Neural progenitor cell (in vitro differentiated cells): ENCODE measurements at regions not wholly inside any gene's neighbourhood (a gene's known extent, or its start where the extent isn't known, plus 50 kb on each side); places are given as distances from the start of the nearest gene placed in this dataset.

Source experiments
- EZH2phosphoT487 ChIP-seq: fragments of 200-600 bp; sonication (generic); IDR thresholded peaks from 2 replicates; pipeline ENCODE4 v1.6.1; 2017; ENCODE audit warnings: antibody characterized with exemption
- TF ChIP-seq, protein P1 (sequence below): fragments of 200-600 bp; sonication (generic); IDR thresholded peaks from 2 replicates; pipeline ENCODE4 v1.5.1; 2017; ENCODE audit warnings: antibody characterized with exemption, mild to moderate bottlenecking

DNA sequence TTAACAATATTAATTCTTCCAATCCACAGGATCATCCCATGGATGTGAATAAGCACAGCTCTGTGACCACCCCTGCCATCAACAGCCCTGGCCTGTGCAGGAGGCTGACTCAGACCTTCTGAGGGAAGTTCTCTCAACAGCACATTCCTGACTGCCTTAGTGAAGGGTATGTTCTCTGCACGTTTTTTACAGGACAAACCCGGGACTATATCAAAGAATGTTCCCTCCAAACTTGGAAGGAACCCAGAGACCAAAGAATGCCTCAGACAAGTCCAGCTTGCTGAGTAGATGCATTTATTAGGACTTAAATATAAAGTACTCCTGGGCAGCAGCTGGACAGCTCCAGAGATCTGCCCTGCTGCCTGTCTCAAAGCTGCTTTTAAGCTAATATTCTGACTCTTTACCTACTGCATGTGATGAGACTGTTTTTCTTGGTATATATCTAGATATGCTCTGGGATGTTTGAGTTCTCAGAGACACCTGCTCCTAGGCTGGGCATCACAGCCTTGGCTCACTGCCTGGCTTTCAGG lies 1127.8 kb upstream of the PRKX start:
- TF ChIP-seq, protein P1, sequence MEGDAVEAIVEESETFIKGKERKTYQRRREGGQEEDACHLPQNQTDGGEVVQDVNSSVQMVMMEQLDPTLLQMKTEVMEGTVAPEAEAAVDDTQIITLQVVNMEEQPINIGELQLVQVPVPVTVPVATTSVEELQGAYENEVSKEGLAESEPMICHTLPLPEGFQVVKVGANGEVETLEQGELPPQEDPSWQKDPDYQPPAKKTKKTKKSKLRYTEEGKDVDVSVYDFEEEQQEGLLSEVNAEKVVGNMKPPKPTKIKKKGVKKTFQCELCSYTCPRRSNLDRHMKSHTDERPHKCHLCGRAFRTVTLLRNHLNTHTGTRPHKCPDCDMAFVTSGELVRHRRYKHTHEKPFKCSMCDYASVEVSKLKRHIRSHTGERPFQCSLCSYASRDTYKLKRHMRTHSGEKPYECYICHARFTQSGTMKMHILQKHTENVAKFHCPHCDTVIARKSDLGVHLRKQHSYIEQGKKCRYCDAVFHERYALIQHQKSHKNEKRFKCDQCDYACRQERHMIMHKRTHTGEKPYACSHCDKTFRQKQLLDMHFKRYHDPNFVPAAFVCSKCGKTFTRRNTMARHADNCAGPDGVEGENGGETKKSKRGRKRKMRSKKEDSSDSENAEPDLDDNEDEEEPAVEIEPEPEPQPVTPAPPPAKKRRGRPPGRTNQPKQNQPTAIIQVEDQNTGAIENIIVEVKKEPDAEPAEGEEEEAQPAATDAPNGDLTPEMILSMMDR = no peak
- no peak for TF ChIP-seq EZH2phosphoT487
